Subcutaneous abdominal adipose tissue (tissue), 5 donors: ENCODE measurements at regions not wholly inside any gene's neighbourhood (a gene's known extent, or its start where the extent isn't known, plus 50 kb on each side); places are given as distances from the start of the nearest gene placed in this dataset.
"Not testable (repeated sequence)": the region's sequence is repeated elsewhere in the genome, so short reads cannot be mapped to it uniquely, and the experiment has no call there.

Experiments
- H3K27ac ChIP-seq: one replicate; pipeline ENCODE4 v1.7.0; 2013; ENCODE audit warnings: low read depth, mild to moderate bottlenecking, inconsistent platforms, low read length, moderate library complexity
- H3K27me3 ChIP-seq, 5 donors: one replicate each; pipeline ENCODE4 v1.7.0; 2013; ENCODE audit warnings: low read length in 5 of 5, inconsistent platforms in 1 of 5; ENCODE audit not compliant: control insufficient read depth in 5 of 5, insufficient read depth in 4 of 5
- H3K36me3 ChIP-seq, 5 donors: one replicate each; pipeline ENCODE4 v1.7.0; 2013; ENCODE audit warnings: low read length in 5 of 5; ENCODE audit not compliant: control insufficient read depth in 5 of 5, insufficient read depth in 5 of 5
- H3K4me1 ChIP-seq, 5 donors: one replicate each; pipeline ENCODE4 v1.7.0; 2013; ENCODE audit warnings: low read length in 5 of 5, mild to moderate bottlenecking in 3 of 5, moderate library complexity in 1 of 5; ENCODE audit not compliant: control insufficient read depth in 5 of 5, insufficient read depth in 5 of 5
- H3K4me3 ChIP-seq, 5 donors: one replicate each; pipeline ENCODE4 v1.7.0; 2013; ENCODE audit warnings: low read length in 5 of 5, low read depth in 1 of 5
- H3K9ac ChIP-seq, 5 donors: one replicate each; pipeline ENCODE4 v1.7.0; 2013; ENCODE audit warnings: low read length in 5 of 5, mild to moderate bottlenecking in 4 of 5, moderate library complexity in 3 of 5
- H3K9me3 ChIP-seq, 5 donors: one replicate each; pipeline ENCODE4 v1.7.0; 2013; ENCODE audit warnings: low read length in 5 of 5; ENCODE audit not compliant: control insufficient read depth in 5 of 5
- donor health status: healthy.
- donor health status: healthy.
- donor health status: healthy.
- donor health status: healthy.
- donor health status: healthy.

GRCh38 chr15:95019907-95020306 lies 788.5 kb downstream of the MCTP2 start:
- no peak overlapping the region for H3K4me3 ChIP-seq
- no peak overlapping the region for H3K27ac ChIP-seq
- no peaks in the 10 kb centered on the region for H3K36me3 ChIP-seq
- H3K9me3 ChIP-seq, result no peaks in the 10 kb centered on the region
- peaks cover 0 to 26% (median 12%) of the 10 kb centered on the region in 5 donors for H3K4me1 ChIP-seq
- no peak overlapping the region for H3K9ac ChIP-seq
- H3K27me3 ChIP-seq, result no peaks in the 10 kb centered on the region

GRCh38 chr15:95021816-95022215 lies 790.5 kb downstream of the MCTP2 start:
- H3K9ac ChIP-seq, result no peak overlapping the region
- no peaks in the 10 kb centered on the region for H3K36me3 ChIP-seq
- H3K27ac ChIP-seq, result no peak overlapping the region
- no peaks in the 10 kb centered on the region for H3K27me3 ChIP-seq
- H3K9me3 ChIP-seq, result no peaks in the 10 kb centered on the region
- H3K4me1 ChIP-seq, result peaks cover 0 to 32% (median 8%) of the 10 kb centered on the region in 5 donors
- H3K4me3 ChIP-seq, result no peak overlapping the region

GRCh38 chr15:95024351-95024750 lies 793.0 kb downstream of the MCTP2 start:
- no peaks in the 10 kb centered on the region for H3K27me3 ChIP-seq

GRCh38 chr15:95025924-95026728 lies 794.8 kb downstream of the MCTP2 start:
- Histone ChIP-seq H3K27me3 (no peaks in the 10 kb centered on the region), H3K9me3 (no peaks in the 10 kb centered on the region), H3K4me1 (peaks cover 0 to 20% (median 6%) of the 10 kb centered on the region in 5 donors), H3K27ac (no peak overlapping the region), H3K9ac (no peak overlapping the region), H3K36me3 (no peaks in the 10 kb centered on the region), H3K4me3 (no peak overlapping the region)

More at GRCh38 chr15:95024351-95024750, 793.0 kb downstream of the MCTP2 start:
- Histone ChIP-seq H3K9ac (no peak overlapping the region), H3K27ac (no peak overlapping the region), H3K4me1 (peaks cover 0 to 20% (median 6%) of the 10 kb centered on the region in 5 donors), H3K9me3 (no peaks in the 10 kb centered on the region), H3K36me3 (no peaks in the 10 kb centered on the region), H3K4me3 (no peak overlapping the region)

GRCh38 chr15:95027981-95028380 lies 796.6 kb downstream of the MCTP2 start:
- Histone ChIP-seq H3K9me3 (no peaks in the 10 kb centered on the region), H3K9ac (no peak overlapping the region), H3K27me3 (no peaks in the 10 kb centered on the region), H3K27ac (no peak overlapping the region), H3K36me3 (no peaks in the 10 kb centered on the region), H3K4me1 (peaks cover 0 to 20% (median 6%) of the 10 kb centered on the region in 5 donors), H3K4me3 (no peak overlapping the region)

- H3K36me3 ChIP-seq, result no peaks in the 10 kb centered on the region
- no peaks in the 10 kb centered on the region for H3K27me3 ChIP-seq
- no peak overlapping the region for H3K4me3 ChIP-seq
- no peak overlapping the region for H3K9ac ChIP-seq
- H3K9me3 ChIP-seq, result peaks cover 0 to under 1% (median 0%) of the 10 kb centered on the region in 5 donors
- H3K4me1 ChIP-seq, result peaks cover 0 to 3% (median 0%) of the 10 kb centered on the region in 5 donors
- H3K27ac ChIP-seq, result no peak overlapping the region
These were observed 800.8 kb downstream of the MCTP2 start for GRCh38 chr15:95032156-95032555.

- H3K4me3 ChIP-seq, result no peak overlapping the region
These were observed 803.7 kb downstream of the MCTP2 start for GRCh38 chr15:95035106-95035505.

GRCh38 chr15:95041297-95041696 lies 809.9 kb downstream of the MCTP2 start:
- Histone ChIP-seq H3K27me3 (no peaks in the 10 kb centered on the region), H3K4me3 (no peak overlapping the region), H3K4me1 (no peaks in the 10 kb centered on the region), H3K9me3 (peaks cover 0 to 9% (median 4%) of the 10 kb centered on the region in 5 donors), H3K27ac (no peak overlapping the region), H3K36me3 (no peaks in the 10 kb centered on the region), H3K9ac (no peak overlapping the region)

More at GRCh38 chr15:95035106-95035505, 803.7 kb downstream of the MCTP2 start:
- Histone ChIP-seq H3K36me3 (no peaks in the 10 kb centered on the region), H3K9ac (no peak overlapping the region), H3K27me3 (no peaks in the 10 kb centered on the region), H3K27ac (no peak overlapping the region), H3K4me1 (peaks cover 0 to 3% (median 0%) of the 10 kb centered on the region in 5 donors), H3K9me3 (peaks cover 0 to 9% (median 4%) of the 10 kb centered on the region in 5 donors)

GRCh38 chr15:95043236-95043932 lies 812.0 kb downstream of the MCTP2 start:
- not testable (repeated sequence) for H3K27me3 ChIP-seq, H3K4me1 ChIP-seq, H3K9ac ChIP-seq, H3K36me3 ChIP-seq, H3K4me3 ChIP-seq, H3K27ac ChIP-seq
- peaks cover under 1 to 15% (median 6%) of the 10 kb centered on the region in 5 donors for H3K9me3 ChIP-seq

- no peak overlapping the region for H3K9ac ChIP-seq
- peaks cover 2 to 17% (median 8%) of the 10 kb centered on the region in 5 donors for H3K9me3 ChIP-seq
- H3K4me3 ChIP-seq, result no peak overlapping the region
- no peak overlapping the region for H3K27ac ChIP-seq
- H3K36me3 ChIP-seq, result no peaks in the 10 kb centered on the region
- H3K4me1 ChIP-seq, result no peaks in the 10 kb centered on the region
- no peaks in the 10 kb centered on the region for H3K27me3 ChIP-seq
These were observed 812.6 kb downstream of the MCTP2 start for GRCh38 chr15:95043933-95044313.
